ENCODE measurements at regions not wholly inside any gene's neighbourhood (a gene's known extent, or its start where the extent isn't known, plus 50 kb on each side); places are given as distances from the start of the nearest gene placed in this dataset.

- DNase-seq (ENCODE audit: low read depth in 2 of 2) = no peak
Observed at GRCh38 chr15:94893091-94893490, 661.7 kb downstream of the MCTP2 start.

DNA sequence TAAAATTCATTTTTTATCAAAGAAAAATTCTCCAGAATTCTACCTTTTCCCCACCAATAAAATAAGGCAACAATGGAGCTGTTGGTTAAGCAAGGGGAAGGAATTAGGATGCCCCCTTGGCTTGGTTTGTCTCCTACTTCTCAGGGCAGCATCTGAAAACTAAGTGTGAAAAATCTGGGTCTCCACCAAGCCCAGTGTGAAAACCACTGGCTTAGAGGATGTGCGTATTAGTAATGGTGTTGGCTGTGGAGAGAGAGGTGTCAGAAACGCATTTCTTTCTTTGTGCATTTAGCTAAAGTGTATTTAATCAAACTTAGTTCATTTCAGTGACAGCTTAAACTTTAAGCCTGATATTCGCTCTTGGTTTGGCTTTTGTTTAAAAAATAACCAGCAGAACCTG lies 662.7 kb downstream of the MCTP2 start:
- no peak for DNase-seq (ENCODE audit: low read depth in 2 of 2)

GRCh38 chr15:94909510-94909909 lies 678.1 kb downstream of the MCTP2 start:
- DNase-seq (ENCODE audit: low read depth in 2 of 2) = no peak

DNA sequence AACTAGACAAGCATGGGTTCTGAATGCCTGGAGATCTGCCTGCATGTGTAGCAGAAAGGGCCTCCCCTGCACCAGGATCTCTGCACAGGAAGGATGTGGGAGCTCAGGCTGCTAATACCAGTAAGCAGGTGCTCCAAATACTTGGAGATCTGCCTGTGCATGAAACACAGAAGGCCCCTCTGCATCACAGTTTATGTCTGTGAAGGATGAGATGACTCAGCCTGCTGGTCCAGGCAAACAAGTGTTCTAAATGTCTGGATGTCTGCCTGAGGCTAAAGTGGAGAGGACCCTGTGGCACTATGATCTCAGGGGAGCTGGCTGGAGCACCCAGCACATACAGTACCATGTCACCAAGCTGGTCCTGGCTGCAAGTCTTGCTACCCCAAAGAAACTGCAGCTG lies 678.8 kb downstream of the MCTP2 start:
- no peak for DNase-seq (ENCODE audit: low read depth in 2 of 2)

DNA sequence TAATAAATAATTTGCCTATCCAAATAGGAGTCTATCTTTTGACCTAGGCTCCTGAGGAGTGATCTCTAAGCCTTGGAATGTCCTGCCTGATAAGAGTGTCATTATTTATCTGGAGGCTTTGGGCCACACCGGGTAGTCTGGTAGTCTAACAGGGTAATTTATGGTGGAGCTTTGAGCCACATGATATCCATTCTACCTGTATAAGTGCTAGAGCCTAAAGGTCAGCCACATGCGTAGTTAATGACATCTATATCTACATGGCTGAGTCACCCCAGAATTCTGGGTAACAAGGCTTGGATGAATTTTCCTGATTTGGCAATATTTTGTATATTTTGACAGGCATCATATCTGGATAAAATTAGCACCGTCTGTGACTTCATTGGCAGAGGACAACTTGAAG lies 681.4 kb downstream of the MCTP2 start:
- no peak for DNase-seq (ENCODE audit: low read depth in 2 of 2)

DNA sequence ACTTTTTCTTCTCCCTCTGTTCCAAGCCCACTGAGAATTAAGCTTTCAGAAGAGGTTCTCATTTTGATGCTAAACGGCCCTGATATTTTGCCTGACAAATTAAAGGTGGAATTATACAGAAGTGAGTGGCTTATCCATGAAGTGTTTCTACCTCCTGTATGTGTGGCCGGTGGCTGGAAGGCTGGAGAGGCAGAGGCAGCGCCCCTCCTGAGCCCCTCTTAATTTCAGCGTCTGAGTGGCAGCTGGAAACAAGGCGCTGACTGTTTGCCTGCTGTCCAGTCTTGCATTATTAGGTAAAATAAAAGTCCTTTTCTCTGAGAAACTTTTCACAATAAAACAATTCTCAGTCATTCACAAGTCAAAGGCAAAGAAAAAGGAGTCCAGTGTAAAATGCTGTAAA lies 685.7 kb downstream of the MCTP2 start:
- DNase-seq (ENCODE audit: low read depth in 2 of 2) = no peak

DNA sequence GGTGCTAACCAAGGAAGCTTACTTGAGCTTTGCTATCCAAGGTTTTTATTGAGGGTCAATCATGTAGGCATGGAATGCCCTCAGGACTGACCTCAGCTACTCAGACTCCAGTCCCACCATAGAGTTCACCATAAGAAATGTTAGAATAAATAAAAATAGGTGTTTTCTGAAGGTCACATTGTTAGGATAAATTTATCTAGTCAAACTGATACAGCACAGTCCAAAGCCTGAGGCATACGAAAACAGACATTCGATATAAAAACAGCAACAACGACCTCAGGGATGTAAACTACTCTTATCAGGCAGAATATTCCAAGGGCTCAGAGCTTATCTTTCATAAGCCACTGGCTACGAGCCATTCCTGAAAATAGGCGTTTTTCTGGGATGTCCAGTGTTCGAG lies 690.6 kb downstream of the MCTP2 start:
- DNase-seq (ENCODE audit: low read depth in 2 of 2) = no peak

DNA sequence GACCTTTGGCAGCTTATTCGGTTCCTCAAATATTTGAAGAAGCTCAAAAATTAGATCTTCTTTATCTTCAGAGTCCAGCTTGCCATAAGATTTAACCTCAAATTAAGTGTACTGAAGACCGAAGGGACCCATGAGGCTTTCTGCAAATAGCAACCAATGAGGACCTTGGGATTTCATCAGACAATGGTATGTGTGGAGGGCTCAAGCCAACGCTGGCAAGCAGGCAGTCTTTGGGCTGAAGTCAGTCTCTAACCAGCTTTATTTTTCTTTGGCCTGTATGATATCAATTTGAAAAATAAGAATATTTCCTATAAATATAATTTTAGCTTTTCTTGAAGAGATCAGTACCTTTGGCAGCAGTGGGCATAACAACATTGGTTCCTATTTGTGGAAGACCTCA lies 692.7 kb downstream of the MCTP2 start:
- no peak for DNase-seq (ENCODE audit: low read depth in 2 of 2)

GRCh38 chr15:94924971-94925598 lies 693.7 kb downstream of the MCTP2 start:
- DNase-seq (ENCODE audit: low read depth in 2 of 2) = no peak

- no peak for DNase-seq (ENCODE audit: low read depth in 2 of 2)
Observed at GRCh38 chr15:94925680-94926079, 694.3 kb downstream of the MCTP2 start.

- no peak for DNase-seq (ENCODE audit: low read depth in 2 of 2)
Observed at GRCh38 chr15:94927003-94927402, 695.6 kb downstream of the MCTP2 start.

DNA sequence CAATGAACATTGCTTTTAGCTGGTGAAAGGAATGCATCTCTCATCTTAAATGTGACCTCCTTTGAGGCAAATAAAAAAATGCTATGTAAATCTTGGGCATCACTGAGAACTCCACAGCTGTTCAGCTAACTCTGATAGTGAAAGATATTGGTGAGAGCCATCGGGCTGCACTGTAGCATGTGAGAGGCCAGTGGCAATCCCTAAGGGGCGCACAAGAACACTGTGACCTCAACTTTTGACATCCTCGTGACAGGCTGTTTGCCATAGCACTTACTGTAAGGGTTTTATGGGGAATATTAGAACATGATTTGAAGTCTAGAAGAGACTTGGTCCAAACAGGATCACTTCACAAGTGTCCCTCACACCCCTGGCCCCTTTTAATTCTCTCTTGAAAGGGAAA lies 697.9 kb downstream of the MCTP2 start:
- no peak for DNase-seq (ENCODE audit: low read depth in 2 of 2)

DNA sequence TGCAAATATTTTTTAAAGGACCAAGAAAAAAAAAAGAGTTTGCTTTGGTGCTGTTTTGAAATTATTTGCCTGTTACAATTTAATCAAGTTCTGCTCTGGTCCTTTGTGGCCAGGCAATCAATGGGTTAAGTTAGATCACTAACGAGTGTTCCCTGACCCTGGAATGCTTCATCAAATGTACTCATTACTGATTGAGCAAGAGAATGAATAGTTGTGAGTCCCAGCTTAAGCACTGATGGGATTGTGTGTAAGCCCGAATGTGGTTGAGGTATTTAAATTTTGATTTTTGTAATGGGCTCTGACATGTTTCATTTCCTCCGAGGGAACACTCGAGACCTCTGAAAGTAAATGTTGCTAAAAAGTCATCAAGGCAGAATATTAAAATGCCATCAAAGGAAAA lies 699.1 kb downstream of the MCTP2 start:
- no peak for DNase-seq (ENCODE audit: low read depth in 2 of 2)

DNA sequence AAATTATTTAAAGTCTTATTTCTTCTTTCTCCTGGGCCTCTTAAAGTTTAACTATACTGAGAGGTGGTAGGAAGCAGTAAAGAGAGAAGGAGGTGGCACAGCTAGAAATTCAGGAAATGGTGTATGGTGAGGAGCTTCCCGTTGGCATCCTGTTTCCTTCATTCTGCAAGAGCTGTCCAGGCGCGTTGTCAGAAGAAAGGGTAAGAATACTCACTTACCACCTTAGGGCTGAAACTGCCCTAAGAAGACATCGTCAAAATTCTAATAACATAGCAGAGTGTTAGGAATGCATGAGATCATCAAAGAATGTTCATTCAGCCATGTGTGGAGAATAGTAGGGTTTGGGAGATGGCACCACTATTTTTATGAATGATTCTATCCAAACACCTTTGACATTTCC lies 699.6 kb downstream of the MCTP2 start:
- DNase-seq (ENCODE audit: low read depth in 2 of 2) = no peak

DNA sequence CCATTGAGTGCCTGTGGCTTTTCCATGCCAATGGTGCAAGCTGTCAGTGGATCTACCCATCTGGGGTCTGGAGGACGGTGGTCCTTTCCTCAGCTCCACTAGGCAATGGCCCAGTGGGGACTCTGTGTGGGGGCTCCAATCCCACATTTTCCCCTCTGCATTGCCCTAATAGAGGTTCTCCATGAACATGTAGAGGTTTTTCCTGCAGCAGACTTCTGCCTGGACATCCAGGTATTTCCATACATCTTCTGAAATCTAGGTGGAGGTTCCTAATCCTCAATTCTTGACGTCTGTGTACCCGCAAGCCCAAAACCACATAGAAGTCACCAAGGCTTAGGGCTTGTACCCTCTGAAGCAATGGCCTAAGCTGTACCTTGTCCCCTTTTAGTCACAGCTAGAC lies 703.1 kb downstream of the MCTP2 start:
- DNase-seq (ENCODE audit: low read depth in 2 of 2) = no peak

GRCh38 chr15:94937242-94937641 lies 705.9 kb downstream of the MCTP2 start:
- no peak for DNase-seq (ENCODE audit: low read depth in 2 of 2)

- DNase-seq (ENCODE audit: low read depth in 2 of 2) = no peak
Observed at GRCh38 chr15:94943888-94944287, 712.5 kb downstream of the MCTP2 start.

- no peak for DNase-seq (ENCODE audit: low read depth in 2 of 2)
Observed at GRCh38 chr15:94951538-94951937, 720.2 kb downstream of the MCTP2 start.

- DNase-seq (ENCODE audit: low read depth in 2 of 2) = no peak
Observed at GRCh38 chr15:94963953-94964352, 732.6 kb downstream of the MCTP2 start.

DNA sequence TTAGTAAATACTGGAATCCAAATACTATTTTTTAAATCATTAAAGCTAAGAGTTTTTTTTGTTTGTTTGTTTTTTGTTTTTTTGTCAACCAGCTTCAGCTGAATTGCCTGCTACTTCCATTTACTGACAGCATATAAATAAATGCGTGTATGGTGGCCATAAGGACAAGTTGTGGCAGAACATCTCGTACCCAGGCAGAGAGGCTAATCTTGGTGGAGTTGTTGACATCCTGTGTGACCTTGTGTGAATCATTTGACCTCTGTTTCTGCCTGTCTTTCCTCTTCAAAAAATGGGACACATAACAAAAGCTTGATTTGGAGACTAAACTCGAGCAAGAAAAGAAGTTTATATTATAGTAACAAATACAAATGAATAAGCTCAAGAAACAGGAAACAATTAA lies 734.2 kb downstream of the MCTP2 start:
- no peak for DNase-seq (ENCODE audit: low read depth in 2 of 2)

GRCh38 chr15:94968133-94968532 lies 736.8 kb downstream of the MCTP2 start:
- DNase-seq (ENCODE audit: low read depth in 2 of 2) = no peak

DNA sequence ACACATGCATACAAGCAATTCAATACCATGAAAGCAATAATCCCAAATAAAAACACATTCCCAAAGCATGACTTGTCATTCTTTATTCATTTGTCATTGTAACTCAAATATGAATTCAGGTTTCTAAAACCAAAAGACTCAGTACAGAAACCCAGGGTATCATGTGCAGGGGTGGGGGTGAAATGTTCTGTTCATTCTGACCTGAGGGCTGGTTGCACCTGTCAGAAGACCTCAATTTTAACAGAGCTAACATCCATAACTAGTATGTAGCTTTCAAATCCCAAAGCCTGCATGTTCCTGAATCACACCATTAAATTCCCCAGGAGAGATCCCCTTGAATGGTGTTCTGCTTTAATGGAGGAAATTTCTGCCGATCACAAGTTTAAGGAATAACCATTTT lies 738.7 kb downstream of the MCTP2 start:
- DNase-seq (ENCODE audit: low read depth in 2 of 2) = no peak

DNA sequence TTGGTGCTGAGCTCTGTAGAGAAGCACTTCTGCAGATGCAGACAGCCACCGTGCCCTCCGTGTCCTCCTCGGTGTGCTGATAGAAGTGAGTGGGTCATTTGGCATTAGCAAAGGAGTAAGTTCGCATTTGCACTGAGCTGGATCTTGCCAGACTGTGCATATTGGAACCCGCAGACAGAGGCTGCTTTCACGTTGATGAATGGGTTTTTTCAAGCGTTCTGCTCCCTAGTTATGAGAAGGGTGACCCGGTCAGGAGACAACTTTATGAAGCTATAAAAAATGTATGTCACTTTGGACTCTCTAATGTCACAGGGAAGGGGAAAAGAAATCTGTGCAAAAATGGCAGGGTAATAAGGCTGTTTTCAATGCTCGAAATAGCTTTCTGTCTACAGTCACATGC lies 739.4 kb downstream of the MCTP2 start:
- DNase-seq (ENCODE audit: low read depth in 2 of 2) = no peak

GRCh38 chr15:94972314-94972713 lies 741.0 kb downstream of the MCTP2 start:
- DNase-seq (ENCODE audit: low read depth in 2 of 2) = no peak

GRCh38 chr15:94987085-94987484 lies 755.7 kb downstream of the MCTP2 start:
- no peak for DNase-seq (ENCODE audit: low read depth in 2 of 2)
